SK-N-MC (cell line): ENCODE measurements at regions not wholly inside any gene's neighbourhood (a gene's known extent, or its start where the extent isn't known, plus 50 kb on each side); places are given as distances from the start of the nearest gene placed in this dataset.

Experiments used
- DNase-seq: peaks from one replicate; pipeline ENCODE4 v3.0.0-alpha.2; 2011; ENCODE audit warnings: low read depth, low spot score
- H3K27ac ChIP-seq: fragments of 200-600 bp; sonication (generic); 2 replicates; pipeline ENCODE4 v1.5.1; 2016; ENCODE audit warnings: mixed run types
- H3K36me3 ChIP-seq: fragments of 200-600 bp; sonication (generic); 2 replicates; pipeline ENCODE4 v1.6.1; 2017; ENCODE audit warnings: antibody characterized with exemption, low read length, mixed read lengths; ENCODE audit not compliant: insufficient read depth
- H3K4me3 ChIP-seq: fragments of 200-600 bp; sonication (generic); 2 replicates; pipeline ENCODE4 v1.5.1; 2016
- H3K9ac ChIP-seq: fragments of 200-600 bp; sonication (generic); 2 replicates; pipeline ENCODE4 v1.8.0; 2017; ENCODE audit warnings: mixed run types, mixed read lengths; ENCODE audit not compliant: insufficient read length
- H3K9me3 ChIP-seq: fragments of 200-600 bp; sonication (generic); 2 replicates; pipeline ENCODE4 v1.6.1; 2017; ENCODE audit warnings: low read depth, mild to moderate bottlenecking, antibody characterized with exemption, low read length, moderate library complexity, mixed read lengths
- EZH2 ChIP-seq: fragments of 200-600 bp; sonication (generic); IDR thresholded peaks from one replicate; pipeline ENCODE4 v1.6.1; 2017; ENCODE audit warnings: antibody characterized with exemption
- FOXP2 ChIP-seq: optimal IDR thresholded peaks from 2 replicates; pipeline ENCODE3; 2011; ENCODE audit warnings: mild to moderate bottlenecking, moderate library complexity; ENCODE audit not compliant: insufficient read depth; ENCODE audit errors: extremely low read length, control extremely low read depth
- POLR2AphosphoS5 ChIP-seq: IDR thresholded peaks from 2 replicates; pipeline ENCODE4 v1.6.1; 2012; ENCODE audit warnings: mild to moderate bottlenecking, low read depth, low read length, borderline replicate concordance

DNA sequence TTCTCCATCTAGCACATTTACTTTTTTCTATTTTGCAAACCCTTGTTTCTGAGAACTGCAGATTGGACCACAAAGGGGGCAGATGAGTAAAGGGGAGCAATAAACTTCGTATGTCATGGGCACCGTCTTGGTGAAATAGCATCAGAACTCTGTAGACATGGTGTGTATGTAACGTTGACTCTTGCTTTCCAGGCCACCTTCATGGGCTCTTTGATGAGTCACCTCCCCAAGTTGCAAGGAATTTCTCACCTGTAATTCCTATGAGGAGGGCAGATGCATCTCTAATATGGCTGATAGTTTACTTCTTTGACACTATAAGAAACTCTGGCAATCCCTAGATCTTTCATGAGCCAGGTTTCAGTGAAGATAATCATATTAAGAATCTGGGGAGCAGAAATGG is 163.4 kb upstream of the PLPPR1 start:
- Histone ChIP-seq H3K9me3 (no peaks in the 10 kb centered on the region), H3K36me3 (no peaks in the 10 kb centered on the region), H3K4me3 (no peak overlapping the region), H3K27ac (no peak overlapping the region), H3K9ac (no peak overlapping the region)
- no peak for DNase-seq
- TF ChIP-seq POLR2AphosphoS5: no peak
- TF ChIP-seq FOXP2: no peak
- no peak for TF ChIP-seq EZH2

GRCh38 chr9:100865648-100866047 is 162.9 kb upstream of the PLPPR1 start:
- DNase-seq: no peak
- no peak for TF ChIP-seq POLR2AphosphoS5
- no peak for TF ChIP-seq EZH2
- no peak for TF ChIP-seq FOXP2
- no peak overlapping the region for H3K27ac ChIP-seq
- no peaks in the 10 kb centered on the region for H3K9me3 ChIP-seq
- H3K36me3 ChIP-seq: no peaks in the 10 kb centered on the region
- H3K9ac ChIP-seq: no peak overlapping the region
- H3K4me3 ChIP-seq: no peak overlapping the region

DNA sequence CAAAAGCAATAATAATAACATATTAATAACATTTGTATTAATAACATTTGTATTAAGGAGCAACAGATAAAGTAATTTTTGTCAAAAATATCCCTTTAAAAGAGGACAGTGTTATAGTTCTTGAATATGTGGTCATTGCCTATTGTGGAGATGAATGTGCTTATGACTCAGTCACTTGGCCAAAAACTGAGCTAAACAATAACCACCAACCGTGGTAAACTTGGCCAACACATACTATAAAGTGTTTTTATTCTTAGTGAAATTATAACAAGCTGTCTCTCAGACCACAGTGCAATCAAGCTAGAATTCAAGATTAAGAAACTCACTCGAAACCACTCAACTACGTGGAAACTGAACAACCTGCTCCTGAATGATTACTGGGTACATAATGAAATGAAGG is 159.2 kb upstream of the PLPPR1 start:
- Histone ChIP-seq H3K9me3 (no peaks in the 10 kb centered on the region), H3K4me3 (no peak overlapping the region), H3K9ac (no peak overlapping the region), H3K36me3 (no peaks in the 10 kb centered on the region), H3K27ac (no peak overlapping the region)
- no peak for DNase-seq
- TF ChIP-seq FOXP2 (no peak), EZH2 (no peak), POLR2AphosphoS5 (no peak)

DNA sequence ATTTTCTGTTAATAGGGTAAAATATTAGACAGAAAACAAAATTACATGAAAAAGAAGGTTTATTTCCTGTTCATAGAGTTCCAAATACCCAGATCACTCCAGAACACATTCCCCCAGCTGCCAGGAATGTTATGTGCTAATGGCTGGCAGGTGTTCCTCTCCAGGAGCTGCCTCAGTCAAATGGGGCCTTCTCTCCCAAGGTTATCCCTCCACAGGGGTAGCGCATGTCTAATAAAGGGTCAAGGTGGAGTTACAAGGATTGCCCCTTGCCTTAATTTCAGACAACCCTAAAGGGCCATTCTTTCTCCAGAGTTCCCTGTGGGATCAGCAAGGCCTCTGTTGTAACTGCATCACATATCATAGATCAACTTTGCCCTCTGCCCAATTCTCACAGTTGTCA is 148.6 kb upstream of the PLPPR1 start:
- TF ChIP-seq POLR2AphosphoS5: no peak
- no peak for TF ChIP-seq FOXP2
- TF ChIP-seq EZH2: no peak
- Histone ChIP-seq H3K36me3 (no peaks in the 10 kb centered on the region), H3K27ac (no peak overlapping the region), H3K9me3 (no peaks in the 10 kb centered on the region), H3K9ac (no peak overlapping the region), H3K4me3 (no peak overlapping the region)
- DNase-seq: no peak

- Histone ChIP-seq H3K4me3 (no peak overlapping the region), H3K36me3 (no peaks in the 10 kb centered on the region), H3K9ac (no peak overlapping the region), H3K27ac (no peak overlapping the region), H3K9me3 (no peaks in the 10 kb centered on the region)
- no peak for DNase-seq
- TF ChIP-seq EZH2: no peak
- no peak for TF ChIP-seq FOXP2
- TF ChIP-seq POLR2AphosphoS5: no peak
These were observed 148.2 kb upstream of the PLPPR1 start for GRCh38 chr9:100880284-100880683.

DNA sequence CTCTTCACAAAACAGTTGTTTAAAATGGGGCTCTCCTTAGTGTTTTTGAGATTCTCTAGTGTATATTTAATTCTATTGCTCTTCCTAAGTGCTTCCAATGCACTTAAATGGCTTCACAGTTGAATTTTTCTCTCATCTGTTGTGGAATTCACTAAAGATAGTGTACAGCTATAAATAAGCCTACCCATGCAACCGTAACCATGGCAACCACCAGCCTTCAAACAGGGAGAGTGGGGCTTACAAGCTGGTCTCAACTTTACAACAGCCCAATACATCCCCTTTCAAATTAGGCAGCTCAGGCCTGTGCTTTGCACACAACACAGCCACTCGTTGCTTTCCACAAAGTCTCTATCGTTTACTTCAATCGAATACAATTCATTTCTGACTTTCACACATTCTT is 144.0 kb upstream of the PLPPR1 start:
- TF ChIP-seq POLR2AphosphoS5 (no peak), EZH2 (no peak), FOXP2 (no peak)
- DNase-seq: no peak
- Histone ChIP-seq H3K36me3 (no peaks in the 10 kb centered on the region), H3K27ac (no peak overlapping the region), H3K4me3 (no peak overlapping the region), H3K9me3 (no peaks in the 10 kb centered on the region), H3K9ac (no peak overlapping the region)

- Histone ChIP-seq H3K9me3 (no peaks in the 10 kb centered on the region), H3K9ac (no peak overlapping the region), H3K4me3 (no peak overlapping the region), H3K36me3 (no peaks in the 10 kb centered on the region), H3K27ac (no peak overlapping the region)
- DNase-seq: no peak
- TF ChIP-seq FOXP2 (no peak), EZH2 (no peak), POLR2AphosphoS5 (no peak)
These were observed 138.2 kb upstream of the PLPPR1 start for GRCh38 chr9:100890321-100890720.

DNA sequence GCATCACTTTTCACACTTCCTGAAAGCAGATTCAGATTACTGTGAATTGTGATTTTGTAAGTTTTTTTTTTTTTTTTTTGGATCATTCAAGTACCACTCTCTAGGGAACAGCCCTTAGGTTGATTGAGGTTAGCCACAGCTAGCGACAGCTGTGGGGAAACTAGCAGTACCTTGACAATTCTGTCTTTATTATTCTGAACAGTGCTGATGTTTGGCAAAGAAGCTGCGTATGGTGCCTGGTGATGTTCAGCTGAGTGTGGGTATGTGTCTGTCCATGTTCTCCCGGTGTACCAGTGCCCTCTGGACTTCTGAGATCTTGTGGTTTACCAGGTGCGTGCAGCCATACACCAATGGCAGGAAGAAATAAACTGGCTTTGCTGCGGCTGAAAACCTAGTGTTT is 117.3 kb upstream of the PLPPR1 start:
- no peak for DNase-seq
- no peaks in the 10 kb centered on the region for H3K9me3 ChIP-seq

GRCh38 chr9:100913257-100913656 is 115.3 kb upstream of the PLPPR1 start:
- no peak overlapping the region for H3K27ac ChIP-seq
- no peak for TF ChIP-seq FOXP2
- TF ChIP-seq POLR2AphosphoS5: no peak
- no peak for TF ChIP-seq EZH2
- H3K9me3 ChIP-seq: no peaks in the 10 kb centered on the region
- DNase-seq: no peak
- no peak overlapping the region for H3K9ac ChIP-seq
- no peak overlapping the region for H3K4me3 ChIP-seq
- H3K36me3 ChIP-seq: no peaks in the 10 kb centered on the region

More for the DNA sequence above, 117.3 kb upstream of the PLPPR1 start:
- Histone ChIP-seq H3K27ac (no peak overlapping the region), H3K4me3 (no peak overlapping the region), H3K36me3 (no peaks in the 10 kb centered on the region), H3K9ac (no peak overlapping the region)
- TF ChIP-seq EZH2: no peak
- TF ChIP-seq POLR2AphosphoS5: no peak
- no peak for TF ChIP-seq FOXP2

DNA sequence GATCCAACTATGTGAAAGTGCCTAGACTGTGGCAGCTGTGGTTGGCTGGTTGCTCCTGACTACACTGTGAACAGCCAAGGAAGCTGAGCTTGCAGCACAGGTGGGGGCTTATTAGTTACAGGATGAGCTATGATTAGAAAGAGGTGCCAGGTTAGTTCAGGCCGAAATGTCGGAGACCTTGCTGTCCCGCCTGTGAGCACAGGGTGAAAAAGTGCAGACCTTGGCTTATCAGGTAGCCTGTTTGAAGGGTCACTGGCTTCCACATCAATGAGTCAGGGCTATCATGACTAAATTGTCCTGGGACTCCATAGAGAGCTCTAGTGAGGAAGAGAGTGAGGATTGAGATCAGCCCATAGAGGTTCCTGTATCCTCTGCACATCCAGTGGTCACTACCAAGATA is 114.3 kb upstream of the PLPPR1 start:
- no peak for DNase-seq
- no peak overlapping the region for H3K9ac ChIP-seq
- no peak overlapping the region for H3K27ac ChIP-seq
- no peaks in the 10 kb centered on the region for H3K9me3 ChIP-seq
- H3K4me3 ChIP-seq: no peak overlapping the region
- TF ChIP-seq POLR2AphosphoS5 (no peak), FOXP2 (no peak), EZH2 (no peak)
- no peaks in the 10 kb centered on the region for H3K36me3 ChIP-seq
